ENCODE measurements at regions not wholly inside any gene's neighbourhood (a gene's known extent, or its start where the extent isn't known, plus 50 kb on each side); places are given as distances from the start of the nearest gene placed in this dataset.

DNA sequence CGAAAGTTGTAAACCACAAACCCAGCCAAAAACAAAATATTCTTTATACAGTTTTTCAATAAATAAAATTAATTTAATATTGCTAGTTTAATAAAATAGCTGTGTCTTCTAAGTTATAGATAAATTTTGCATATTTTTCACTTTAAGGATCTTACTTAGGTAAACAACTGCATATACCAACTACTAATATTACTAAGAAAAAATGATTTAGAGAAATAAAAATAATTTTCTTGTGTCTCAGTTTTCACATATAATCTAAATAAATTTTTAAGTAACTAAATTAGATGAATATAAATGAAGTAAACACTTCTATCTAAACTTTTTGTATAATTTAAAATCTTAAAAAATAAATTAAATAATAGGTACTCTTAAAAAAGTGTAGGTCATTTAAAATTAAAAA is 67.1 kb upstream of the TOP3B start:
- in situ Hi-C loops (cut with HindIII; ENCODE audit: low sequenced_read_pairs), result no loop called here
- DNase-seq (ENCODE audit: low spot score), result no peak

DNA sequence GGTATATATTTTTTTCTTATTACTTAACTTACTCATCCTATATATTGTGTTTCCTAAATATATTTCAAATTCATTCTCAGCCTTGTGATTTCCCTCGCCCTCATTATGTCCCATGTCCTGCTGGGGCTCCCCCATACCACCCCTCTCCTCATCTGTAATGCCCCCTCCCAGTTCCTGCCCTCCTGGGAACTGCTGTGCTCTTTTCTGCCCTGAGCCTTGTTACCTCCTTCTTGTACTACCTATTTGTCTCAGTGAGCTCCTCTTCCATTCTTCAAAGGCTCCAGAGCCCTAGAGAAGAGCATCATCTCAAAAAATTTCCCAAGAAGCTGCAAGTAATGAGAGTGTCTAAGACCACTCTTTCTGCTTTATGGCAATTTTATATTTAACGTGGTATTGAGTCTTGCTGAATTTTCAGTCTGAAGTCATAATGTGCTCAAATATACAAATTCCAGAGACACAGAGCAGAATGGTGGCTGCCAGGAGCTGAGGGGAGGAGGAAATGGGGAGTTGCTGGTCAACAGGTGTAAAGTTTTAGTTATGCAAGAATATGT is 66.5 kb upstream of the TOP3B start:
- DNase-seq (ENCODE audit: low spot score), result no peak
- in situ Hi-C loops (cut with HindIII; ENCODE audit: low sequenced_read_pairs), result no loop called here

DNA sequence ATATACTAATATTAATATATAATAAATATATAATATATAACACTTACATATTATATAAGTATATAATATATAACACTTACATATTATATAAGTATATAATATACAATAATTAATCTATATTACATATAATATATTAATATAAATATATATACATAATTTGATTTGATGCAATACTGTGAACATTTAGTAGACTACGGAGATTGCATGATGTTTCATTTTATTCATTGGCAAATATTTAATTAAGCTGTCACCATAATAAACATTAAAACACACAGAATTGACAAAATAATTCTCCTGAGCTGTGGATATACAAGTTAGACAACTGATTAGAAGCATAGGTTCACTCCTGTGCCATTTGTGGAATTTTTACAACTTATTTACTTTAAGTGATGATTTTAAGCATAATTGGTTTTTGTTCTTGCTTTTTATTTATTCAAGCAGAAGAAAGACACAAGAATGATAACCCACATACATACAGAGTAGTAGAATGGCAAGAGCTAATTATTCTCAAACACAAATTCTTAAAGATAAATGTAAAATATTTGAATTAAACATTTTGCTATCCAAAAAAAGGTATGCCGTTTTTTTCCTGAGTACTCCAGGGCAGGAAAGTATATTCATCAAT is 65.8 kb upstream of the TOP3B start:
- no peak for DNase-seq (ENCODE audit: low spot score)
- in situ Hi-C loops (cut with HindIII; ENCODE audit: low sequenced_read_pairs), result no loop called here

DNA sequence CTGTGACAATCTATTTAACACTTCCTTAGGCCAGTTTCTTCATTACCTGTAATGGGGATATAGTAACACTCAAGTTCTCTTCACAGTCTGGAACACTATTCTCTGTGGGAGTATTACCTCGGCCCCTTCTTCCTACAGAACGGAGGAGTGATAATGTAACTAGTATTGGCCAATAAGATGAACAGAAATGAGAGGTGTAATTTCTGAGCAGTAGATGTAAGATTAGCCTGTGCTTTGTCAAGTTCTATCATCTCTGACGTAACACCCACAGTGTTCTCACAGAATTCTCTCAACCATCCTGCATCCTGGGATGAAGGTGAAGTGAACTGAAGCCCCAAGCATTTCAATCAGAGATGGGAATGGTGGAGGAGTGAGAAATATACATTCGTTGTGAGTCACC is 65.2 kb upstream of the TOP3B start:
- DNase-seq (ENCODE audit: low spot score), result no peak
- in situ Hi-C loops (cut with HindIII; ENCODE audit: low sequenced_read_pairs), result no loop called here

DNA sequence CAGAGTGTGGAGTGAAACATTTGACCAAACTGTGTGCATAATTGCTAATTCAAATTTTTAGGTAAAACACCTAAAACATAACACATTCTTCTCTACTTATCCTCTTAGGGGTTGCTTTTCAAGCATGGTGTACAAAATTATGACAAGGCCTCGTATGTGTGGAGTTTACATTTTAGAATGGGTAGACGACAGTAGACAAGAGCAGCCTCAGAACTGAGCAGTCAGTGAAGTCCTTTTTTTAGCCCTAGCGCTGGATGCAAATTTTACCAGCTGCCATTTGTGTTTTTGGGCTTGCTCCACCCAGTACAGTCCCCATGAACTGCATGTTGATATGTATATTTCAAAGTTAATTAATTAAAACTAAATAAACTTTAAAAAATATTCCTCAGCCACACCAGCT is 64.7 kb upstream of the TOP3B start:
- no peak for DNase-seq (ENCODE audit: low spot score)
- in situ Hi-C loops (cut with HindIII; ENCODE audit: low sequenced_read_pairs), result no loop called here

DNA sequence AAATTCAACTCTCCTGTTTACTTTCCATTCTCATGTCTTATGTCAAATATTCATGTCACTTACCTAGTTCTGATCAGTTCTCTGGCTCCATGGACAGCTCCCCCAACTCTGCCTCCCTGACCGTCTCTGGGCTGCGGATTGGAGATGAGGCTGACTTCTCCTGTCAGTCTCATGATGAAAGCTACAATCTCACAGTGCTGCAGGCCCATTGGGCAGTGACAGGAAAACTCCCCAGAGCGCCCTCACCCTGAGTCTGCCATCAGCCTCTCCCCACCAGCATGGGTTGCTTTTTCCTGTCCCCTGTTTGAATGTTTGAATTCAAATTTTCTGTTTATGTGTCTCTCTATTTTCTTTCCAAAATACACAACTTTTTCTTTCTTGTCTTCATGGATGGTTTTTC is 63.8 kb upstream of the TOP3B start:
- in situ Hi-C loops (cut with HindIII; ENCODE audit: low sequenced_read_pairs), result no loop called here
- no peak for DNase-seq (ENCODE audit: low spot score)

DNA sequence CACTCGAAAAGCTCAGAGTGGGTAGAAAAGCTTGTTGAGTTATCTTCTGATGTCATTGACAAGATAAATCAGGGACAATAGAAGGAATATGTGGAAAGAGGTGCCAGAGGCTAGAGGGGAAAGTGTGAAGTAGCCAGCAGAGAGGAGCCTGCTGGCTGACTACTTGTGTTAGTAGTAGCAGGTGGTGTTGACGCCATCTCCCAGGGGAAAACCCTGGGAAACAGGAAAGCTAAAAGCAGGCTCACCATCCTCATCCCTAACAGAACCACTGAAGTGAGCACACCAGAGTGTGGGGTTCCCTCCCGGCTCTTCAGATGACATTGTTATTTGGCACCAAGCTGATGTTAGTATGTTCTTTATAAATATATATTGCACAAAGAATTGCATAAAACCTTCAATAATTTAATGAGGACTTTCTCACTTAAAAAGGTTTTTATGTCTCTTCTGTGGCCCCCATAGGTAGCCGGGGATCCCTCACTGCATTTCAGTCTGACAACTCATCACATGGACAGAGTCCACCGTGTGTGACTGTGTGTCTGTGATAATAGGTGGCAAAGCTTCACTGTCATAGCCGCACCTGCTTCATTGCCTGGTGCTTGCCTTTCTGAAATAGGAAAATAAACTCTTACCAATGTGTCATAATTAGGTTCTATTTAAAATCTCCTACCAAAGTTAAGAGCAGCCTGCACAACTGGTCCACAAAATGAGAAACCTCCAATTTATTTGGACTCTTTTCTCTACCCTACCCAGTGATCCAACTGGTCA is 63.2 kb upstream of the TOP3B start:
- in situ Hi-C loops (cut with HindIII; ENCODE audit: low sequenced_read_pairs), result no loop called here
- DNase-seq (ENCODE audit: low spot score), result no peak

DNA sequence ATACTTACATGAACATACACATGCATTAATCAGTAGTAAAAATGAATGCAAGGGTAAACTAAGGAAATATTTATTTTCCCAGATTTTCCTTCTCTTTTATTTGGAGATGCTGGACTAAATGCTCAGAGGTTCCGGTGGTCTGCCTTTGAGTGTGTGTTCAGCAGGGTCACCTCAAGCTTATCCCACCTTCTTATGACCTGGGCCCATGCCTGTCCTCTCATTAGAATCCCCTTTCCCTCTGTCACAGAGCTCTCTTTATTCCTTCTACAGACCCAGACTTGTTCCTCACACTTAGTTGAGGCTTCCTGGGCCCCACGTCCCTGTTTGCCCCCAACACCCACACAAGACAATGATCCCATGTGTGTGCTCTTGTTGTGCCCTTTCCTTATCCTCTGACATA is 61.6 kb upstream of the TOP3B start:
- in situ Hi-C loops (cut with HindIII; ENCODE audit: low sequenced_read_pairs), result no loop called here

DNA sequence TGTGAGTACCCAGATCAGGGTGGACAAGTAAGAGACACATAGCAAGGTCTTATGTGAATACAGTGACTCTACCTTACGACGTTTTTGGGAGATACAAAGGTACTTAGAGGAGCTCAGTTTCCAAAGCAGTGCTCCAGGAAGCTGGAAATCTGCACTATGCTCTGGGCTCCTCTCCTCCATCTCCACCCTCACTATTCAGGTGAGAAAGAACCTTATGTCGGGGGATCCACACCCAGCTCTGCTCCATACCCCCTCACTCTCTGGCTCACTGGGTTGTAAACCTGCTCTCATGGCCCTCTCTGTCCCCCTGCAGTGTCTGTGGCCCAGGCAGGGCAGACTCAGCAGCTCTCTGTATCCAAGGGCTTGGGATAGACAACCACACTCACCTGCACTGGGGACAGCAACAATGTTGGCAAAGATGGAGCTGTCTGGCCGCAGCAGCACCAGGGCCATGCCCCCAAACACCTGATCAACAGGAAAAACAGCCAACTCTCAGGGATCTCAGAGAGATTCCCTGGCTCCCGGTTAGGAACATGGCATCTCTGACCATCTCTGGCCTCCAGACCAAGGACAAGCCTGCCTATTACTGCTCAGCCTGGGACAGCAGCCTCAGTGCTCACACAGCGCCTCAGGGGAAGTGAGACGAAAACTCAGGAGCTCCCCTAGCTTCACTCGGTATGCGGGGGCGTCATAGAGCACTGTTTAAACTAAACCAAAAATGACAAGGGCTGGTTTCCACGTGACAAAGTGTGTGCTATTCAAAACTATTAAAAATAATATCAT is 60.9 kb upstream of the TOP3B start:
- DNase-seq (ENCODE audit: low spot score), result no peak
- in situ Hi-C loops (cut with HindIII; ENCODE audit: low sequenced_read_pairs), result no loop called here

More for the DNA sequence above, 61.6 kb upstream of the TOP3B start:
- no peak for DNase-seq (ENCODE audit: low spot score)

DNA sequence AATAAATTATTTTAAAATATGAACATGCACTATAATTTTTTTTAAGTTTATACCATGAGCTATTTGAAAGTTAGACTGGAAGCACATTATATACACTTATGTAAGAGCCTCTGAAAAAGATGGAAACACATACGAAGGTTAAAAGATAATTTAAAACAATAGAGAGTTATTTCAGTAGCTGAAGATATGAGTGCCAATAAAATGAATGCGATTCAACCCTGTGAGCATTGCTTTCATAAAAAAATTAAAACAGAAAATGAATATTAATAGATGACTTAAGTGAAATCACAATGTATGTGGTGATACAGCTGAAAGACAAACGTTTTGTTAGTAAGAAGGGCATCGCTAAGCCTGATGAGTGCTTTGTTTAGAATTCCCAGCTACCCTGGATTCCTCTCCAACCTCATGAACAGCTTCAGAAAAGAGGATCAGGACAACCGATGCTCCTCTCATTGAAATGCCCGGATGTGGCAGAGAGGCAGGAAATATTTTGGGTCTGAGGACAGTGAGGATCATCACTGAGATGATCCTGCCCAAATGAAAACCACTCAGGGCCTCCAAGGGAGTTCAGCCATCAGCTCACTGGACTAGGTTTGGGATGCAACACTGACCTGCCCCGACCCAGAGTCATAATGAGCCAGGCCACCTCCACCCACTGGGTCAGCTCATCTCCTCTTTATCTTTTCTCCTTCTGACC is 60.2 kb upstream of the TOP3B start:
- DNase-seq (ENCODE audit: low spot score), result no peak
- in situ Hi-C loops (cut with HindIII; ENCODE audit: low sequenced_read_pairs), result no loop called here

DNA sequence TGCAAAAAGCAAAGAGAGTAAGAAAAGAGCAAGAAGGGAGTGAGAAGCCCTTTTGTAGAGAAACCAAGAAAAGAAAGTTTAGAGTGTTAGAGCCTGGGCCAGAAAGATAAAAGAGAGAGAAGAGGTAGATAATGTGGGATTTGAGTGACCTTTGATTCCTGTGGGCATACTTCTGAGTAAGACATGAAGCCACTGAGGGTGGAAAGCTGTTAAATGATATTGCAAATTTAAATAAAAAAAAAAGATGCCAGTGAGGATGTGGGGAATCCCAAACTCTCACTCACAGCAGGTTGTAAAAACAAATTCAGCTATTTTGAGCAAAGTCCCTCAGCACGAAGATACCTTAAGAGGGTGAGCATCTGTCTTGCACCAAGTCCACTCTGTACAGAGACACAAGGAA is 59.4 kb upstream of the TOP3B start:
- in situ Hi-C loops (cut with HindIII; ENCODE audit: low sequenced_read_pairs), result no loop called here
- DNase-seq (ENCODE audit: low spot score), result no peak

DNA sequence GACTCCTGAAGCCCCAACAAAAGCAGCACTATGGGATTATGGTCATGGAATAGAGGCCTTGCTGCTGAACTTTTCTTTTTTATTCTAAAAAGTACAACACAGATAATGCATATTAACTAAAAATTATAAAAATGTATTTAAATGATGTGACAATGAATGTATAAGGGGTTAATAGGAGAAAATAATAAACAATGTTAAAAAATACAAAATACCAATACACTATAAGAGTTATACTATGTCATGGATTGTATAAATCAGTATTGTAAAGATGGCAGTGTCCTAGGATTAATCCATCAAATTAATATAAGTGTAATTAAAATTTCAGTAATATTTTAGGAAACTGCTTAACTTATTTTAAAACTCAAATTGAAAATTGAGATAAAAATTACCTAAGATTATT is 58.3 kb upstream of the TOP3B start:
- in situ Hi-C loops (cut with HindIII; ENCODE audit: low sequenced_read_pairs), result no loop called here
- DNase-seq (ENCODE audit: low spot score), result no peak

DNA sequence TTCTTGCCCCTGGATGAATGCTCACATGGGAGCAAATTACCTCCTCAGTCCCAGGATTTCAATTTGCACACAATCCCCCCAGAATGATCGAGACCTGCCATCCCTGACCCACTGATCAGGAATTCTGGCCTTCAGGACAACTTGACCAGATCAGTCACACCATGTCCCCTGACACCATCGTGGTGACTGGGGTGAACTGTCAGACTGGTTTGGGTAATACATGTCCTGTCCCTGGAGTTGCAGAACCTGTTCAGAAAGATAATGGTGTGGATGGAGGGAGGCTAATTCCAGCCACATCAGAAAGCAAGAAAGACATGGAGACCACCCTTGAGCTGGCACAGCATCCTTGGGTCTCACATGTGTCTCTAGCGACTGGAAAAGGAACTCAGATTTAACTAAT is 57.9 kb upstream of the TOP3B start:
- DNase-seq (ENCODE audit: low spot score), result no peak
- in situ Hi-C loops (cut with HindIII; ENCODE audit: low sequenced_read_pairs), result no loop called here

DNA sequence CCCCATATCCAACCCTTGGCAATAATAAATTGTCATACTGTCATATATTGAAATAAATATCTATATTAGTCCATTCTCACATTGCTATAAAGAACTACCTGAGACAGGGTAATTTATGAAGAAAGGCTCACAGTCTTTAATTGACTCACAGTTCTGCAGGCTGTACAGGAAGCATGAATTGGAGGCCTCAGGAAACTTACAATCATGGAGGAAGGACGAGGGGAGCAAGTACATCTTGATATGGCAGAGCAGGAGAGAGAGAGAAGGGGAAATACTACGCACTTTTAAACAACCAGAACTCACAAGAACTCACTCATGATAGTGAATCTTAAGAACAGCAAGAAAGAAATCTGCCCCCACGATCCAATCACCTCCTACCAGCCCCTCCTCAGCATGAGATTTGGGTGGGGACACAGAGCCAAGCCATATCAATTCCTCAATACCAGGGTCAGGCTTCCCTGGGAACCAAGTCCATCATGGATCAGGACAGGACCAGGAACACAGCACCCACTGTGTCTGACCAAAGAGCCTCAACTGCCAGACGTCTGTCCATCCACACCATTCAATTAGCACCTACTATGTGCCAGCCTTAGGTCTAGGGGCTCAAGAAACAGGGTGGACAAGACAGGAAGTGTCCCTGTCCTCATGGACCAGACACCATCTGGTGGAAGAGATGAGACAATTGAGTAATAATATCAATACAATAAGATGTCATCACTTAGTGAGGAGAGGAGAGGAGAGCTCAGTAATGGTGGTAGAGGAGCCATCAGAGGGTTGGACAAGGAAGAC is 56.9 kb upstream of the TOP3B start:
- DNase-seq (ENCODE audit: low spot score), result no peak
- in situ Hi-C loops (cut with HindIII; ENCODE audit: low sequenced_read_pairs), result no loop called here

DNA sequence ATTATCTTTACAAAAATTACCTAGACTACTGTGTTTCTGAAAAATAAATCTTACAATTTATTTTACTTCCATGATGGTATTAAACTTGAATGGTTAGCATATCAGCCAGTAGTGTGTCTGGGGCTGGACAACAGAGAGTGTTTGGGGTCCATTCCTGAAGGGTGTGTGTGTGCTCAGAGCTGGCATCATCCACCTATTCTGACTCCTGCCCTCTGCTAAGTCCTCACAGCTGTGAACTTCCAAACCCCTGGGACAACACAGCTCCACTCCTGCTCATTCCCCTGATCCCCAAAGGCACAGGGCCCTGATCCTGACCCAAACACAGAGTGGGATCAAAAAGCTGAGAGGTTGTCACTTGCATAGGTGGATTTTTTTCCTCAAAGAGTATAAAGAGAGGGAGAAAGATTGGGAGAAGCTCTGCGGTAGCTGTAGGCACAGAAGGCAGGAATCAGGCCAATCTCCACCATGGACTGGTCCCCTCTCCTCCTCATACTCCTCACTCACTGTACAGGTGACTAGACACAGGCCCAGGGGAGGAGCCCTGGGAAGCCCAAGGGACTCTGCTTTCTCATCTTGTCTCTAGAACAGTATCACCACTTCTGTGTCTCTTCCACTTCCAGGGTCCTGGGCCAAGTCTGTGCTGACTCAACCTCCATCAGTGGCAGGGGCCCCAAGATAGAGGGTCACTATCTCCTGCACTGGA is 55.7 kb upstream of the TOP3B start:
- no peak for DNase-seq (ENCODE audit: low spot score)
- in situ Hi-C loops (cut with HindIII; ENCODE audit: low sequenced_read_pairs), result no loop called here

DNA sequence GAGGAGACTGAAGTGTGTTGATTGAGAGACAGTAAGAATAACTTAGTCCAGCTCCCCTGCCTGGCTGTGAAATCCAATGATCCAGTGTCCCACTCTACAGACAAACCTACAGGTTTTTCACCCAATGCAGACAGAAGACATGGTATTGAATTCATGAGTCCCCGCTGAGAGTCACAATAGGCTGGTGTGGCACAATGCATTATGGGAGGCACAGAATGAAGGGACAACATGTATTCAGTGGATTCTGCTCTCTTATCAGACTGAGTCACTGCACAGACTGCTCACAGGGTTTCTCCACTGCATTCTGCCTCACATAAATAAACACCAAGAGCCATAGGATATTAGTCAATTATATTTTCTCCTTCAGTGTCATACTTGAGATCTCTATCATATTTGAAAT is 55.2 kb upstream of the TOP3B start:
- DNase-seq (ENCODE audit: low spot score), result no peak
- in situ Hi-C loops (cut with HindIII; ENCODE audit: low sequenced_read_pairs), result no loop called here

DNA sequence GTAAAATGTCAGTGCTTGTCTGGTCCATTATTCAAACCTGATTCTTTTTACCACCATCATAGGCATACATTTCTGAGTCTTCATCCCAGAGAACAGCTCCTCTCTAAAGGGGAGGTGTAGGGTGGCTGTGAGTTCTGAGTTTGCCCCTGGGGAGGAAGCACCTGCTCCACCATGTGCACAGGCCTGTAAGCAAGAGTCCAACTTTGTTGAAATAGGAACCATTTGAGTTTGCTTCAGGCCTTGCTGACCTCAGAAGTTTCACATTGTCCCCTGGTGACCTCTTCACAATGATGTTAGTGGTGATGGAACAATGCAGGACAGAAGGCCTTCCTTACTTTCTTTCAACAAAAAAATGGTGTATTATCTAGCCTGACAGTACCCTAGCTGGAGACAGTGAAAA is 54.6 kb upstream of the TOP3B start:
- in situ Hi-C loops (cut with HindIII; ENCODE audit: low sequenced_read_pairs), result no loop called here
- DNase-seq (ENCODE audit: low spot score), result no peak

DNA sequence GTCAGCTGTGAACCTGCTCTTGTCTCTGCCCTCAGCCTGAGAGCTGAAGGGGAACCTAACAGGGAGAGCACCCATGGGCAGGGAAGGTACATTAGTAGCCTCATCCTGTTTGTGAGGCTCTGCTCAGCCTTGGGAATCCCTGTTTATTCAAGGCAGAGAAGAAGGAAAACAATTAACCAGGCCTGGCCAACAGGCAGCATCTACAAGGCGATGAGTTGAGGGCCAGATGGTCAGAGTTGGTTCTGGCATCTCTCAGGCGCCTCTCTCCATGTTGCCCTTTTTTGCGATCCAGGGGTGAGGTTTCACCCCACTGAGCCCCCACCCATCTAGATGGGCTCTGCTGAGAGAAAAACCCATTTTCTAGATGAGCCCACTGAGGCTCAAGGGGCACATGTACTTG is 54.0 kb upstream of the TOP3B start:
- in situ Hi-C loops (cut with HindIII; ENCODE audit: low sequenced_read_pairs), result no loop called here
- no peak for DNase-seq (ENCODE audit: low spot score)

Data from G401 (cell line).